RWPE2 (cell line): ENCODE measurements at regions not wholly inside any gene's neighbourhood (a gene's known extent, or its start where the extent isn't known, plus 50 kb on each side); places are given as distances from the start of the nearest gene placed in this dataset.
A peak's percentile ranks its signal among the peaks of the same experiment; 100 is the strongest.

Experiments
- ATAC-seq: fragments of 200-7000 bp; cut with Tn5 transposase; 3 replicates; pipeline ENCODE4 v1.9.1; 2021; ENCODE audit warnings: low read depth
- DNase-seq: peaks from one replicate; pipeline ENCODE4 v3.0.0-alpha.2; 2020; ENCODE audit warnings: low spot score
- H3K27ac ChIP-seq: fragments of 450-650 bp; 2 replicates; pipeline ENCODE4 v1.5.1; 2017; ENCODE audit warnings: mild to moderate bottlenecking; ENCODE audit not compliant: poor library complexity, severe bottlenecking
- H3K27me3 ChIP-seq: fragments of 250-450 bp; sonication (Bioruptor Pico); 2 replicates; pipeline ENCODE4 v1.5.1; 2021; ENCODE audit warnings: mild to moderate bottlenecking, moderate library complexity; ENCODE audit not compliant: insufficient read depth, poor library complexity, severe bottlenecking
- H3K36me3 ChIP-seq: fragments of 250-450 bp; sonication (Bioruptor Pico); 2 replicates; pipeline ENCODE4 v1.5.1; 2020; ENCODE audit warnings: low read depth, mild to moderate bottlenecking, moderate library complexity
- H3K4me1 ChIP-seq: fragments of 250-450 bp; sonication (Bioruptor Pico); 2 replicates; pipeline ENCODE4 v1.5.1; 2021; ENCODE audit warnings: mild to moderate bottlenecking, moderate library complexity; ENCODE audit not compliant: insufficient read depth, poor library complexity, severe bottlenecking
- H3K4me3 ChIP-seq: fragments of 250-450 bp; sonication (Bioruptor Pico); 2 replicates; pipeline ENCODE4 v1.5.1; 2021; ENCODE audit warnings: mild to moderate bottlenecking, moderate library complexity; ENCODE audit not compliant: severe bottlenecking
- H3K9me3 ChIP-seq: fragments of 250-450 bp; sonication (Bioruptor Pico); 2 replicates; pipeline ENCODE4 v1.5.1; 2021; ENCODE audit warnings: mild to moderate bottlenecking, moderate library complexity; ENCODE audit not compliant: severe bottlenecking
- CTCF ChIP-seq: fragments of 450-650 bp; IDR thresholded peaks from one replicate; pipeline ENCODE4 v1.5.1; 2017; ENCODE audit warnings: mild to moderate bottlenecking, moderate library complexity; ENCODE audit not compliant: poor library complexity, severe bottlenecking

- H3K27ac ChIP-seq = no peak overlapping the region
- no peaks in the 10 kb centered on the region for H3K36me3 ChIP-seq
- no peak overlapping the region for H3K4me3 ChIP-seq
- H3K9me3 ChIP-seq = no peaks in the 10 kb centered on the region
- ATAC-seq (peak; percentile 35; the same call in 1 of the 3 replicates), DNase-seq (no peak)
- no peaks in the 10 kb centered on the region for H3K4me1 ChIP-seq
- TF ChIP-seq CTCF = no peak
- H3K27me3 ChIP-seq = no peaks in the 10 kb centered on the region
Measured at GRCh38 chr6:87897663-87898062, 150.0 kb upstream of the SPACA1 start.

GRCh38 chr6:87897013-87897412 lies 150.6 kb upstream of the SPACA1 start:
- H3K27ac ChIP-seq = no peak overlapping the region
- no peaks in the 10 kb centered on the region for H3K4me1 ChIP-seq
- no peak for ATAC-seq

DNA sequence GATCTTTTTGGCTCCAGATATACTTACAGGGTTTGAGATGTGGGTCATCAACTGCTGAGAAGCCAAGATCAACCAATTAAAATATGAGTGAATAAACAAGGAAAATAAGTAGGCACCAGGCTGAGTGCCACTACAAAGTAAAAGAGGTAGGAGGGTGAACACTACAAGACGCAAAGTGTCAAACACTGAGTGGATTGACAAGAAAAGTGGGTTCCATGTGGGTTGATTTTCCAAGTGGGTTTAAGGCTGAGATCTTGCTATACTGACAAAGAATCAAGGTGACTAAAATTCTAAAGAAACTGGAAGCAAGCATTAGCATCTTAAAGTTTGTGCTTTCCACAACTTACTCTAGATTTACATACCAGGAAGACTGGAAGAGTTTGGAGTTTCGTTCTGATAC lies 160.4 kb upstream of the SPACA1 start:
- Histone ChIP-seq H3K4me3 (no peak overlapping the region), H3K9me3 (no peaks in the 10 kb centered on the region), H3K36me3 (no peaks in the 10 kb centered on the region), H3K27me3 (no peaks in the 10 kb centered on the region), H3K4me1 (no peaks in the 10 kb centered on the region), H3K27ac (no peak overlapping the region)
- no peak for ATAC-seq
- no peak for DNase-seq
- no peak for TF ChIP-seq CTCF

More at GRCh38 chr6:87897013-87897412, 150.6 kb upstream of the SPACA1 start:
- no peak for TF ChIP-seq CTCF
- Histone ChIP-seq H3K9me3 (no peaks in the 10 kb centered on the region), H3K4me3 (no peak overlapping the region), H3K27me3 (no peaks in the 10 kb centered on the region), H3K36me3 (no peaks in the 10 kb centered on the region)
- no peak for DNase-seq

DNA sequence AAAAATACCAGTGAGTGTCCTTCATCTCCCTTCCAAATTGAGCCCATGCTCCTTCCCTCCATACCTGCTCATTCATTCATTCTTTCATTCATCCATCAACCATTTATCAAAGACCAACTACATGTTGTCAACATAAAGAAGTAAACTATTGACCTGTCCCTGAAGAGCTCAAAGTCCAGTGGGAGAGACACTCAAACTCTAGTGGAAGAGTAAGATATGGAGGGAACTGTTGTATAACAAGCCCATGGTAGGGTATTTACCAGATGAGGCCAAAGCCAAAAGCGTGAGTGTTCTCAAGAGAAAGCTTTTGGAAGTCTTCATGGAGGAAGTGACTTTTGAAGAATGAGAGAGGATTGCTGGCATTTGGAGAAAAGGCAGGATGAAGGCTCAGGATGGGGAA lies 163.4 kb upstream of the SPACA1 start:
- Histone ChIP-seq H3K4me1 (no peaks in the 10 kb centered on the region), H3K27ac (no peak overlapping the region), H3K36me3 (no peaks in the 10 kb centered on the region), H3K9me3 (no peaks in the 10 kb centered on the region), H3K27me3 (peaks cover 3% of the 10 kb centered on the region), H3K4me3 (no peak overlapping the region)
- no peak for TF ChIP-seq CTCF
- DNase-seq (no peak), ATAC-seq (no peak)

DNA sequence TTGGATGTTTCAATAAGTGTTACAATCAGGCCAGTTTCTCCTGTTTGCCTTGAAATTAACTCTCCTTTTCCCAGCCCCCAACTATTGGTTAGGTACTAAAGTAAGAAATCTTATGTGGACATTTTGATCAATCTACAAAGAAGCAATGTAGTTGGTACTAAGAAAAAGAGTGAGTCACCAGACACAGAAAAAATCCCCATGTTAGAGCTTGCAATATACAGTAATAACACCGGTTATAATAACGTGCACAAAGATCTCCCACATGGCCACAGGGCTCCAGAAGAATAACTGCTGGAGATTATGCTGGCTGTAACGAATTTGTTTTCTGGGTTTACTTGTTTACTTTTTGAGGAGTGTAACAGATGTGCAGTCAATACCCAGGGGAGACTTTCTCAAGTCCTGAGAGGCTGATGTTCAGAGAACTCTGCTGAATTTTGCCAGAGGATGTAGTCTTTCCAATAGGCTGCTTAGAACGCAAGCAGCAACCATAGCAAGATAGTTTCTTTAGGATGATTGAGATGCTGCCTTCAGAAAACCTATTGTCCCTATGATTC lies 166.2 kb upstream of the SPACA1 start:
- no peak for TF ChIP-seq CTCF
- no peak for ATAC-seq
- Histone ChIP-seq H3K4me1 (no peaks in the 10 kb centered on the region), H3K27me3 (peaks cover 4% of the 10 kb centered on the region), H3K36me3 (no peaks in the 10 kb centered on the region), H3K4me3 (no peak overlapping the region), H3K27ac (no peak overlapping the region), H3K9me3 (no peaks in the 10 kb centered on the region)
- DNase-seq = no peak
